Subcutaneous abdominal adipose tissue (tissue), 5 donors: ENCODE measurements at regions not wholly inside any gene's neighbourhood (a gene's known extent, or its start where the extent isn't known, plus 50 kb on each side); places are given as distances from the start of the nearest gene placed in this dataset.

ENCODE experiments used
- H3K27ac ChIP-seq: one replicate; pipeline ENCODE4 v1.7.0; 2013; ENCODE audit warnings: low read depth, mild to moderate bottlenecking, inconsistent platforms, low read length, moderate library complexity
- H3K27me3 ChIP-seq, 5 donors: one replicate each; pipeline ENCODE4 v1.7.0; 2013; ENCODE audit warnings: low read length in 5 of 5, inconsistent platforms in 1 of 5; ENCODE audit not compliant: control insufficient read depth in 5 of 5, insufficient read depth in 4 of 5
- H3K36me3 ChIP-seq, 5 donors: one replicate each; pipeline ENCODE4 v1.7.0; 2013; ENCODE audit warnings: low read length in 5 of 5; ENCODE audit not compliant: control insufficient read depth in 5 of 5, insufficient read depth in 5 of 5
- H3K4me1 ChIP-seq, 5 donors: one replicate each; pipeline ENCODE4 v1.7.0; 2013; ENCODE audit warnings: low read length in 5 of 5, mild to moderate bottlenecking in 3 of 5, moderate library complexity in 1 of 5; ENCODE audit not compliant: control insufficient read depth in 5 of 5, insufficient read depth in 5 of 5
- H3K4me3 ChIP-seq, 5 donors: one replicate each; pipeline ENCODE4 v1.7.0; 2013; ENCODE audit warnings: low read length in 5 of 5, low read depth in 1 of 5
- H3K9ac ChIP-seq, 5 donors: one replicate each; pipeline ENCODE4 v1.7.0; 2013; ENCODE audit warnings: low read length in 5 of 5, mild to moderate bottlenecking in 4 of 5, moderate library complexity in 3 of 5
- H3K9me3 ChIP-seq, 5 donors: one replicate each; pipeline ENCODE4 v1.7.0; 2013; ENCODE audit warnings: low read length in 5 of 5; ENCODE audit not compliant: control insufficient read depth in 5 of 5
- donor health status: healthy.
- donor health status: healthy.
- donor health status: healthy.
- donor health status: healthy.
- donor health status: healthy.

DNA sequence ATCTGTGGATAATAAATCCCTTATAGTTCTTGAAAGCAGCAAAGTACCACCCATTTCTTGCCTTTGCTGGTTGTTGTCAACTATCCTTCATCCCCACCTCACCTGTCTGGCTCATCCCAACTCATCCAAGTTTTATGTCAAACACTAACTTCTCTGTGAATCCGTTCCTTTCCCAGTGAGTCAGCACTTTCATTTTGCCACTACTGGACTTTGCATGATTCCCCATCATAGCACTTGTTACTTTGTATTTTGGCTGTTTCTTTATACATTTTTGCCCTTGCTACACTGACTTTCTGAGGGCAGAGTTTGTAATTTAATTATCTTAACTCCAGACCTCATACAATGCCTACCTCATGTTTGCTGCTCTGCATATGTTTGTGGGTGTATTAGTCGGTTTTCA is 90.8 kb upstream of the RORA start:
- no peak overlapping the region for H3K4me3 ChIP-seq
- no peak overlapping the region for H3K27ac ChIP-seq
- H3K4me1 ChIP-seq: no peaks in the 10 kb centered on the region
- H3K27me3 ChIP-seq: no peaks in the 10 kb centered on the region
- H3K9ac ChIP-seq: no peak overlapping the region
- no peaks in the 10 kb centered on the region for H3K9me3 ChIP-seq
- no peaks in the 10 kb centered on the region for H3K36me3 ChIP-seq

GRCh38 chr15:61318802-61319525 is 89.9 kb upstream of the RORA start:
- no peaks in the 10 kb centered on the region for H3K4me1 ChIP-seq
- H3K27ac ChIP-seq: no peak overlapping the region
- H3K9ac ChIP-seq: no peak overlapping the region
- H3K27me3 ChIP-seq: no peaks in the 10 kb centered on the region
- no peaks in the 10 kb centered on the region for H3K36me3 ChIP-seq
- no peaks in the 10 kb centered on the region for H3K9me3 ChIP-seq
- no peak overlapping the region for H3K4me3 ChIP-seq

DNA sequence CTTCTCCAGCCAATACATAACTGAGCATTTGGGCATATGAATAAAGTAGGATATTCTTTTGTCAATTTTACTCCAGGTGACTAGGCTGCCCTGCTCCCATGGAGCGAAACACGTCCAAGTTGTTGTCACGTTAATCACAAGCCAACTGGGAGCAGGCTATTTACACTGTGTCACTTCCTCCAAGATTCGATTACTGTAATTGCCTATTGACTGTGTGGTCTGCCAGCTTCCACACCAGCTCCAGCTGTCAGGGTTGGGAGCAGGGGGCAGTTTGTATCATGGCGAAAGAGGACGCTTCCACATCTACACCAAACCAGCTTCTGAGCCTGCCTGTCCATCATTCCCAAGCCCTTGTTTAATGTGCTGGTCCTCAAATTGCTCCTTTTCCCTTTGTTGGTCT is 89.2 kb upstream of the RORA start:
- H3K4me1 ChIP-seq: no peaks in the 10 kb centered on the region
- H3K9ac ChIP-seq: no peak overlapping the region
- no peaks in the 10 kb centered on the region for H3K27me3 ChIP-seq
- no peaks in the 10 kb centered on the region for H3K36me3 ChIP-seq
- no peak overlapping the region for H3K4me3 ChIP-seq
- no peaks in the 10 kb centered on the region for H3K9me3 ChIP-seq
- no peak overlapping the region for H3K27ac ChIP-seq

- no peak overlapping the region for H3K27ac ChIP-seq
- no peaks in the 10 kb centered on the region for H3K9me3 ChIP-seq
- no peak overlapping the region for H3K9ac ChIP-seq
- peaks cover 0 to 2% (median 0%) of the 10 kb centered on the region in 5 donors for H3K27me3 ChIP-seq
- H3K4me3 ChIP-seq: no peak overlapping the region
- H3K36me3 ChIP-seq: no peaks in the 10 kb centered on the region
- H3K4me1 ChIP-seq: no peaks in the 10 kb centered on the region
Observed at GRCh38 chr15:61315471-61315870, 86.4 kb upstream of the RORA start.

DNA sequence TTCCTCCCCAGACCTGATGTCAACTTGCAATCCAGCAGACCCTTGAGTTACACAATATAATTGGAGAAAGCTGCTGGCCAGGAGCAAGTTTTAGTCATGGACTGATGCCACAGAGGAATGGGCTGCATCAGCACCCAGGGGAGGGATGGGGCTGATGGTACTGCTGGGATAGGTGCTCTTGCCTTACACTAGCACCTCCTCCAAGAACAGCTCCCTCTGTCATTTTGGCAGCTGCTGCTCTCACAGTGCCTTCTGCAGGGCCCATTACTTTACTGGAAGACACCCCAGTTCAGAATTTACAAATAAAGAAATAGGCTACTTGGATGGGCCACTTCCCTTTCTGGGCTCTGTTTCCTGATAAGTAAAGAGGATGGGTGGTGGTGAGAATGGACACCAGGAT is 85.3 kb upstream of the RORA start:
- Histone ChIP-seq H3K27ac (no peak overlapping the region), H3K9ac (no peak overlapping the region), H3K27me3 (peaks cover 0 to 2% (median 0%) of the 10 kb centered on the region in 5 donors), H3K4me1 (no peaks in the 10 kb centered on the region), H3K9me3 (no peaks in the 10 kb centered on the region), H3K36me3 (no peaks in the 10 kb centered on the region), H3K4me3 (no peak overlapping the region)

GRCh38 chr15:61309617-61310016 is 80.5 kb upstream of the RORA start:
- Histone ChIP-seq H3K4me1 (no peaks in the 10 kb centered on the region), H3K9ac (no peak overlapping the region), H3K27me3 (peaks cover 0 to 2% (median 0%) of the 10 kb centered on the region in 5 donors)

DNA sequence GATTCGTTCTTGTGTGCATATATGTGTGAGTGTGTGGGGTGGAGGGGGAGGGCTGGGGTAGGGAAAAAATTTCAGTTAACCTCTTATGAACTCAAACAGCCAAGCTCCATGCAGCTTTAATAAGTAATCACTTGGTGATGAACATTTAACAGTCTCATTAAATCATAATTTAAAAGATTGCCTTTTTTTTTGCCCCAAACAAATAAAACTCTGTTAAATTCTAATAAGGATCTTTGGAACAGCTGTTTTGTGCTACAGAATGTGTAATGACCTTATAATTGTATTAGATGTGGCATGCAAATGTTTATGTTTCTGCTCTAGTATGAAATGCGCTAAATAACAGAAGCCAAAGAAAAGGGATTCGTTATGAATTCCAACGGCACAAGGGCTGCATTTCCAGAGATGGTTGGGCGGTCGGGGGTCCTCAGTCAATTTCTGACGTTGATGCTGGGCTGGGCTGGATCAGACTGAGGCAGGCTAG is 80.0 kb upstream of the RORA start:
- Histone ChIP-seq H3K4me3 (no peak overlapping the region), H3K9me3 (no peaks in the 10 kb centered on the region), H3K36me3 (no peaks in the 10 kb centered on the region), H3K27me3 (peaks cover 0 to 2% (median 0%) of the 10 kb centered on the region in 5 donors), H3K4me1 (no peaks in the 10 kb centered on the region), H3K9ac (no peak overlapping the region), H3K27ac (no peak overlapping the region)

More at GRCh38 chr15:61309617-61310016, 80.5 kb upstream of the RORA start:
- H3K36me3 ChIP-seq: no peaks in the 10 kb centered on the region
- H3K27ac ChIP-seq: no peak overlapping the region
- no peaks in the 10 kb centered on the region for H3K9me3 ChIP-seq
- no peak overlapping the region for H3K4me3 ChIP-seq

- Histone ChIP-seq H3K9me3 (no peaks in the 10 kb centered on the region), H3K27me3 (peaks cover 0 to 2% (median 0%) of the 10 kb centered on the region in 5 donors), H3K36me3 (no peaks in the 10 kb centered on the region), H3K9ac (no peak overlapping the region), H3K27ac (no peak overlapping the region), H3K4me3 (no peak overlapping the region), H3K4me1 (no peaks in the 10 kb centered on the region)
Observed at GRCh38 chr15:61308437-61308836, 79.3 kb upstream of the RORA start.

GRCh38 chr15:61307474-61307873 is 78.4 kb upstream of the RORA start:
- no peaks in the 10 kb centered on the region for H3K9me3 ChIP-seq
- no peaks in the 10 kb centered on the region for H3K4me1 ChIP-seq
- H3K9ac ChIP-seq: no peak overlapping the region
- H3K4me3 ChIP-seq: no peak overlapping the region
- peaks cover 0 to 2% (median 0%) of the 10 kb centered on the region in 5 donors for H3K27me3 ChIP-seq
- H3K36me3 ChIP-seq: no peaks in the 10 kb centered on the region
- H3K27ac ChIP-seq: no peak overlapping the region

- Histone ChIP-seq H3K9ac (no peak overlapping the region), H3K9me3 (no peaks in the 10 kb centered on the region)
Observed at GRCh38 chr15:61301701-61302100, 72.6 kb upstream of the RORA start.

More at GRCh38 chr15:61301701-61302100, 72.6 kb upstream of the RORA start:
- Histone ChIP-seq H3K4me3 (no peak overlapping the region), H3K36me3 (no peaks in the 10 kb centered on the region), H3K27ac (no peak overlapping the region), H3K27me3 (peaks cover 0 to 2% (median 0%) of the 10 kb centered on the region in 5 donors), H3K4me1 (peaks cover 0 to 8% (median 3%) of the 10 kb centered on the region in 5 donors)
